NCI-H2196 treated with DMSO at 0.1 percent for 48 hours (cell line): ENCODE measurements at regions not wholly inside any gene's neighbourhood (a gene's known extent, or its start where the extent isn't known, plus 50 kb on each side); places are given as distances from the start of the nearest gene placed in this dataset.
"Not testable (repeated sequence)": the region's sequence is repeated elsewhere in the genome, so short reads cannot be mapped to it uniquely, and the experiment has no call there.

ENCODE experiments used
- DNase-seq: peaks from one replicate; lab custom pipeline; 2025; ENCODE audit not compliant: unreplicated experiment; lab: John Stamatoyannopoulos, UW

DNA sequence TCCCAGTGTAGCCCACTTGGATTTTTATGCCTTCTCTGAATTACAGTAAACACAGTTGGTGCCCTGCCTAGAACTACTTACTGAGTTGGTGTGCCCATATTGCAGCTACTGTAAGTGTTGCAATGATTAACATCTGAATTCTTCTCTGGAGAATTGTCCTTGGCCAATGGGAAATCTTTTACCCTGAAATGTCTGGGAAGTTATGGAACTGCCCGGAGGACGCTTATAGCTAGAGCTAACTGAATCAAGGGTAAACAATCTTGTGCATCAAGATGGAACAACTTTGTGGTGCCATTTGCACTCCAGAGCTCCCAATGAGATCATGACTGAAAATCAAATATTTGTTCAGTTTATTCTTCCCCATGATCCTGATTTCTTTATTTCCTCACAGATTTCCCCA, 246.7 kb upstream of the CBLB start:
- DNase-seq = no peak

DNA sequence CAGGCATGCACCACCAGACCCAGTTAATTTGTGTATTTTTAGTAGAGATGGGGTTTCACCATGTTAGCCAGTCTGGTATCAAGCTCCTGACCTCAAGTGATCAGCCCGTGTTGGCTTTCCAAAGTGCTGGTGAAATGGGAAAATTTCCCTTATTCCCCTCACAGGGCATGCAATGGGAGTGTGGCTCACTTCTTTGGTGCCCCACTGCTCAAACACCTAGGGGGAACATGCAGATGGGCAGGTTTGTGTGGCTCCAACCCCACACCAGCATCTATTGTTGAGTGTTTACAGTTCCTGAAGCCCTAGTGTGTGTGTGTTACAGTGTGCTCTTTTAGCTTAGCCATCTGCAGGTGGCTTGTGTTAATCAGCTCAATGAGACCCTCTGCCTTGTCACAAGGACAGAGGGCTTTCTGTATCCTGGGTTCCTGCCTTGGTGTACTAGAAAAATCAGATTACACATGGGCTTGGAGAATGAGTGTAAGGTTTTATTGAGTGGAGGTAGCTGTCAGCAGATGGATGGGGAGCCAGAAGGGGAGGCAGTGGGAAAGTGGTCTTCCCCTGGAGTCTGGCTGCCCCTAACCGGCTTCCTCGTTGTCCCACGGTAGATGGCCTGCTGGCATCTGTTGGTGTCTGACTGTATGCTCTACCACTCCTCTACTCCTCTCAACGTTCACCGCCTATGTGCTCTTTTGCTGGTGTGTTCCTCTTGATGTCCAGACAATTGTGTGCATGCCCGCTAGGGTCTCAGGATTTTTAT, 248.1 kb upstream of the CBLB start:
- DNase-seq = no peak

DNA sequence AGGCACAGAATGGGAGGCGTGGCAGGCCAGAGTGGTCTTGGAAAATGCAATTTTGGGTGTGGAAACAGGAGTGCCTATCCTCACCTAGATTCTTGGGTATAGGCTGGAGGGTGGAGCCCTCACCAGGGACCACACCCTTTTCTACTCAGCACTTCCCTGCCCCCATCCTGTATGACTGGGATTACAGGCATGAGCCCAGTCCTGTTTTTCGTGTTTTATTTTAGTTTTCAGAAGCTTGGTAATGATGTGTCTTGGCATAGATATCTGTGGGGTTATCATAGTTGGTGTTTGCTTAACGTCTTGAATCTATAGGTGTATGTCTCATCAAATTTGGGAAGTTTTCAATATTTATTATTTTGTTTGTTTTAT, 248.7 kb upstream of the CBLB start:
- no peak for DNase-seq

DNA sequence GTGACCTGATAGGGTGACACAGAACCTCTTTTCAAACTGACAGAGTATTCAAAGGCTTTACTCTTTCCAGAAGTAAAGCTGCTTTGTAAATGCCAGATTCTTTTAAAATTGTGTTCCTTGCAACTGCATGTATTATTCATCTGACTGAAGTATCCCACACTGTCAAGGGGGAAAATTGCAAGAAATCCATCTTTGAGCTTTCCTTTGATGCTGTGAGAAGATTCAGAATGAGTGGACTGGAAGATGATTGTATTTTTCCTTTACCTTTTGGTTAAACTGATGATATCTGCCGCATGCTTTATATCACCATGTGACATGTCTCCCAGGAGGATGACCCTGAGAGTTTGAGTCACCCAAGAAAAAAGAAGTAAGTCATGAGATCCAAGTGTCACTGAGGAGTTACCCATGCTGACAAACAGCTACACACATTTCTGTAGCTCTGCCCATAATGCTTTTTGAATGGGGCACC, 250.8 kb upstream of the CBLB start:
- no peak for DNase-seq

DNA sequence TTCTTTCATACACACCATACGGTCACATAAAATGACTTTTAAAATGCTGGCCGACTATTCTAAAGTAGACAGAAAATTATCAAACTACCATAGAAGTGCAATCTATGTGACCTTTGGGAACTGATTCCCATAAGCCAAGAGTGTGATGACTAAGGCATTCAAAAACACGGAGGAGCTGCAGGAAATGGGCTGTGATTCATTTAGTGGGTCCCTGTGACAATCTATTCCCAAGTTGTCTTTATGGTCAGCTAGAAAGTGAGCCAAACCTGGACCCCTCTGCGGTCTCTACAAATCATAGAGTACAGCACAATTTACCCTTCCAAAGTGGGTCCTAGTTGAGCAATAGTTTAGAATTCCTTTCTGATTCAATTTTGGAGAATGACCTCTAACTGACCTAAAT, 251.5 kb upstream of the CBLB start:
- DNase-seq = no peak

DNA sequence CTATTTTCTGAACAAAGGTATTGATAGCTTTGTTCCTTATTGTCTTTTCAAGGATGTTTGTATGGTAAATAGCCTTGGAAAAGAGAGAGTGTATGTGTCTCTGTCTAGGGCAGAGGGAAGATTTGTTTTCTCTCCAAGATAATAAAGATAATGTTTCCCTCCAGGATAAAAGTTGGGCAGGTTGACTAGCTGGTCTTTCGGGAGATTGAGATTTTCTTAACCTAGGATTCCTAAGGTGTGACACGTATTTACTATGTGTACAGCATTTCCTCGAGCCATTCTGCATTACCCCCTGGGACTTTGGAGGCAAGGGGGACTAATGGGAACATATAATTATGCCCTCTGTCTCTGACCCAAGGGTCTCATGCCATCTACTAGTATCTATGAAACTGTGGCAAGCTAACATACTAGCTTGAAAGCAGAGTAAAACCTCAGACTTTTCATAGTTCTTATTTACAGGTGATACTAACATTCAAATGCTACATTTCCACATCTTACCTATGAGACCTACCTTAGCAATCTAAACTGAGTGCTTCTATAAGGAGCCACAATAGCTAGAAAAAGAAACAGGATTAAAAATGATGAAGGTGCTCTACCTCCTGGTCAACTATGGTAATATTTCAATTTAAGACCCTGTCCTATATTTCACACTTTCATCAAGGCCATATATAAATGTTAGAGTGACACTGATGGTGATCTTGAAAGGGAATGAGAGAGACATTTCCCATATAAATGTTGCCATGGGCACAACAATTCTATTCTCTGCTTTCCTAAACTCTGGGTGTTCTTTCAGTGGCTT, 252.9 kb upstream of the CBLB start:
- DNase-seq = no peak

DNA sequence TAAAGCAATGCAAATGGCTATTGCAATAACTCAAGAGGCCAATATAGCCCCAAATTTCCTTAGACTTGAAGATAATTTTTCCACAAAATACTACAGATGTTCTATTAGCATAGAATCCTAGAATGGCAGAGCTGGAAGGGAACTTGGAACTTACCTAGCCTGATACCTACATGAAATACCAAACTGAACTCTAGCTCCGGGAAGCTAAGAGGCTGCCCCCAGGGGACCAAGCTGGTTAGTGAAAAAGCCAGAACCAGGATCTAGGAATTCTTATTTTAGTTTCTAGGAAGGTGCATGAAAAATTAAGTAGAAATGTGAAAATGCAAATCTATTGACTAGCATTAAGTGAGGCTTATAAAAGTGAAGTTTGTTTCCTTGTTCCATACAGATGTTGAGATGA, 256.0 kb upstream of the CBLB start:
- no peak for DNase-seq

DNA sequence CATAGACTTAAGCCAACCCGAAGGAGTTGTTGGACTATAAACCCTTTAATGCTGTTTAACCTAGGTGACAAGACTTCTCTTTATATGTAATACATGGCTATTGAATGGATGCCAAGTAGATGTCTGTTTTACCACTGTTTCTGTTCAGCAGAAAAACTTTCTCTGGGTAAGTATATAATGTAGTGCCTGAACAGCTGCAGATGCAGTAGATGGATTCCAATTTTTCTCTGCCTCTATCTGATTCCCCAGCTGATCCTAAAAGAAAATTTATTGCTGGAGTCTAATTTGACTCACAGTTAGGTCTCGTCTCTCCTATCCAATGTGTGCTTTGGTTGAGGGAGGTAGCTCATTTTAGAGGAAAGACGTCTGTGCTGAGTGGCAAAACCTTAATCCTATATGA, 256.5 kb upstream of the CBLB start:
- no peak for DNase-seq

DNA sequence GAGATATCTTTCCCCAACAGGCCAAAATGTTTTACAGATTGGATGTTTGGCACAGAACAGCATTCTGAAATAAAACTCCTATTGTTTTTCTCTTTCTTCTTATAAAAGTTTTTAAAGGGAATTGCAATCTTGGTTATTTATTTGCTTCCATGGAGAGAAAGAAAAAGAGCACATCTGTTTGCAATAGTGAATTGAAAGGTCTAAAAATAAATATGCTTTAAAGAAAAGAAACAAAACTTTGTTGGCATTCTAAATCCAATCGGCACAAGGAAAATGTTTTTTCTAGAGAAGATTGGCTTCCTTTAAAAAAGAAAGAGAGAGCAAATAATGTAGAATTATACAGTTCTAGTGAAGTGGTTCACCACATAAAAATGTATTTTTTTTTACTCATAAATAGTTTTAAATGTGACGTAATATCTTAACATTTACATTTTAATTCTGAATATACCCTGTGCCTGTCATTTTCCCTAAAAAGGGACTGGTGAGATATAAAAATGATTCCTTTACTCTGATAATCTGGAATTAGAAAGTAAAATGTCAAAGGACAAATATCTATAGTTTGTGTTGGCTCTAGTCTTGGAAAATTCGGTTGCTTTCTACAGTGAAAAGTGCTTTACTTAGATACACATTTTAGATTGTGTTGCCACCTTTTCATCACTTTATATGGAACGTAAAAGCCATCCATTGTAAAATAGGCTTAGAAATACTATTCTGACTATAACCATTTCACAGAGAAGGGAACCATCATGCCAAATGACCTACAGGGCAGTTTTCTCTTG, 257.4 kb upstream of the CBLB start:
- no peak for DNase-seq

DNA sequence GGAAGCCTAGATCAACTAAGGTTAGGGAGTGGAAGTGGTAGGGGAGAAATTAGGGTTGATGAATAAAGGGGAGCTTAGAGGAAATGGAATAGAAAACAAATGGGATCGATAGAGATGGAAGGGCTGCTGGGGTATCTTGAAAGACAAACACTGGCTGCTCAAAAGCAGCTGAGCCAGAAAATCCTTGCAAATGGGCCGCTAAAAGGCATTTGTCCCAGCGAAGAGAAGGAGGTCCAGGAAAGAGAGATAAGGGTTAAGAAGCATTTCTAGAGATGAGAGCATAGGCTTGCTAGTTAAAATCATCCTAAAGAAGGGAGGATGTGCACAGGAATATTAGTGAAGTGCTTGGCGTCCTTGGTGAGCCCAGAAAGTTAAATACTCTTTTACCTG, 258.0 kb upstream of the CBLB start:
- no peak for DNase-seq

DNA sequence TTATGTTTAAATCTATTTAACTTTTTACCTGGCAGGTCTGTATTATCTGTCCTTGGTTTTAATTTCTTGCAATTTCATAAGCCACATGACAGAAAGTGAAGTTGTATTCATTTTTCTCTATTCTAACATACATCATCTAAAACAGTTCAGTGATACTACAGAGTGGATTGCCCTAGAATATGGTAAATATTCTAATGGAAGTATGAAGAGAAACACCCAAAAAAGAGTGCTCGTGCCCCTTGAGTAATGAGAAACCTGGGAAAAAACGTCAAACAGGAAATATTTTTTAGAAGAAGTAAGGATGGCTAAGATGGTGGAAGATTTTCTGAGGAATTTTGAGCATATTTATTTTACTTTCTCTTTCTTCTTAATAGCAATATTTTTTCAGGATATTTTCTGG, 261.1 kb upstream of the CBLB start:
- DNase-seq = no peak

DNA sequence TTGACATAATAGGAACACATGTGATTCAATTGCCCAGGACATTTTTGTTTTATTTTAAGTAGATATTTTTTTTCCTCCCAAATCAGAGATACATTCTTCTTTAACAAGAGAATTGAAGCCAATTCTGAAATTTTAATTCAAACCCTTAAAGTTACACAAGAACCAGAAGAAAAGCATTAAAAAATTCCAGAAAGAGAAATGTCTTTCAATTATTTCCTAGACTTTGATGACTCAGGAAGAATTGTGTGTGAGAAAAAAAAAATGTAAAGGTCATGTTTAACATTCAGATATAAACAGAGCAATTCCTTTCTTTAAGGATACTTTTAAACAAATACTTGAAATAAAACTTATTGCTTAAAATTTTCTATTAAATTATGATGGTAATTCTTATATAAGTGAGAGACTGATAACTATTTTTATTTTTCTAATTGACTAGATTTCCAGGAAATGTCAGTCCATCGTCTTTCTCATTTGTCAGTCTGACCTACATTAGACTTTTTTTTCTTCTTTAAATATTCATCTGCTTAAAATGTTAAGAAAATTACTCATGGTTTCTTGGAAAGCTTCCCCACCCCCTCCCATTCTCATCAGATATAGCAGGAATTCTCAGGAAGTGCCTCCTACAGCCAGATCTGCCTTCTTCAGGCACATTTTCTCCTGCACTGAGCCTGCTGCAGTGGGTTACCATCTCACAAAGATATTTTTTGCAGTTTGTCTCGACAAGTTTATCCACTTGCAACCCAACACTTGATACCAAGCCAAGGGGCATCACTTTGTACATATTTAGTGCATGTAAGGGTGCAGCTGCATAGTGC, 261.8 kb upstream of the CBLB start:
- no peak for DNase-seq

DNA sequence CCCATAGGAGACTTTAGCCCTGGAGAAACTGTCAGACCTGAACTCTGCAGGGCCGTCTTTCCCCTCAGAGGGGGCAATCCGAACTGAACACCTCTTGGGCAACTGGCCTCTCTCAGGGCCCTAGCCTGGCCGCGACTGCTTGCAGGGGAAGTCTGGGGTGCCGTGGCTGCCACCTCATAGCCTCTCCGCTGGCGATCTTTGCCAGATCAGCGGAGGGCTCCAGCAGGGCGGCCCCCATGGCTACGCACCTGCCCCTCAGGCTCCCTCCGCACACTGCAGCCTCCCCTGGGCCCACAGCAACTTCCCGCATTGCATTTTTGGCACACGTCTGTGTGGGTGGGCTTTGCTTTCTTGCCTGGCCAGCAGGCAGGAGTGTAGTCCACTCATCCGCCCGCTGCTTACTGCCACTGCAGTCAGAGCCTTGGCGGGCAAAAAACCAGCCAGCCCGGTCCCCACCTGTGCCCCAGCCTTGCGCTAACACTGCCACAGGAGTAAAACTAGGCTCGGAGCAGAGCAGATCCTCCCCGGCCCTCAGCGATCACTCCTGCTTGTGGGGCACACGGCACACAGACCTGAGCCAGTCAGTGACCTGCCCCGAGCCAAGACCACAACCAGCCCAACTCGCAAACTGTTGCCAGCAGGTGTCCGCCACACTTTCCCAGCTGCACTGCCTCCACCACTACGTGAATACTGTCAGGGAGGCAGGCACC, 266.8 kb upstream of the CBLB start:
- no peak for DNase-seq

DNA sequence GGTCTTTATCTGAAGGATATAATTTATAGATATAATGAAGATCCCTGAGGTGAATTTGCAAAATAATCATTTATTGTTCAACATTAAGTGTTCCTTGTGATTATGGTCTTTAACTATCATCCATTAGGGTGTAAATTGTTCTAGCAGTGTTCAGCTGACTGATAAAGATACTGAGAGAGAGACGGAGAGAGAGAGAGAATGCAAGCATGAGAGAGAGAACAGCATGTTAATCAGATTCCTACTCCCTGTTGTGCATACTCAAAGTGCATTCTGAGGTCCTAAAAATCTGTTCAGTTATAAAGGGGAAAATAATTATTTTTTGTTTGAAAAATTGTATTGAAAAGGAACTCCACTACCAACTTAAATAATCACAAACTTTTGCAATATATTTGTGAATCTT, 271.0 kb upstream of the CBLB start:
- DNase-seq = no peak

DNA sequence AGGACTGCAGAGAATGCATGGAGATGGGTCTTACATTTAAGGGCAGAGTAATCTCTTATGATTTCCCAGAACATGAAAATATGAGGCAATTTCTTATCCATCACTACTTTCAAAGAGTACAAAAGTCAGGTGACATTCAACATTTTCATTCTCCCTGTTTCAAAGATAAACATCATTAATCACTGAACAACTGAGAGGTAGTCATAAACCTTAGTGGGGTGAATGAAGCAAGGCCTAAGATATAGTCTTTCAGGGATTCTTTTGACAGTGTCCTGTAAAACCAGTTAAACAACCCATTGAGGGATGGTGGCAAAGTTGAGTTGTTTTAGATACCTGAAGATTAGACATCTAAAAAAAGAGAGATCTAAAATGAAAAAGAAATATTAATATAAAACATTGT, 271.6 kb upstream of the CBLB start:
- no peak for DNase-seq

DNA sequence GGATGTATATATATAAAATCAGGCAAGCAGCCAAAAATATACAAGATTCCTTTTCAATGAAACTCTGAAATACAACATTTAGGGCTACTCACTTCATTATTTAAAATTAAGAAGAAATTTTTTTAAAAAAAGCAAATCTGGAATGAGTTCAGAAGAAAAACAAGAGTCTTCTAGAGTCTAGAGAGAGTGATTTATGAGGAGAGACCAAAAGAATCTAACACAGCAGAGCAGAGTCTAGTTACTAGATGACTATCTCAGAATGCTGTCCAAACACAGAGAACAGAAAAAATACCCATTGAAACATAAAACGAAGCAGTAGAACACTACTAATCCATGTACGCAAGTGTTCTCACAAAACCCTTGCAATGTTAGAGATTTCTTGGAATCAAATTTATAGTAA, 275.2 kb upstream of the CBLB start:
- DNase-seq = no peak

DNA sequence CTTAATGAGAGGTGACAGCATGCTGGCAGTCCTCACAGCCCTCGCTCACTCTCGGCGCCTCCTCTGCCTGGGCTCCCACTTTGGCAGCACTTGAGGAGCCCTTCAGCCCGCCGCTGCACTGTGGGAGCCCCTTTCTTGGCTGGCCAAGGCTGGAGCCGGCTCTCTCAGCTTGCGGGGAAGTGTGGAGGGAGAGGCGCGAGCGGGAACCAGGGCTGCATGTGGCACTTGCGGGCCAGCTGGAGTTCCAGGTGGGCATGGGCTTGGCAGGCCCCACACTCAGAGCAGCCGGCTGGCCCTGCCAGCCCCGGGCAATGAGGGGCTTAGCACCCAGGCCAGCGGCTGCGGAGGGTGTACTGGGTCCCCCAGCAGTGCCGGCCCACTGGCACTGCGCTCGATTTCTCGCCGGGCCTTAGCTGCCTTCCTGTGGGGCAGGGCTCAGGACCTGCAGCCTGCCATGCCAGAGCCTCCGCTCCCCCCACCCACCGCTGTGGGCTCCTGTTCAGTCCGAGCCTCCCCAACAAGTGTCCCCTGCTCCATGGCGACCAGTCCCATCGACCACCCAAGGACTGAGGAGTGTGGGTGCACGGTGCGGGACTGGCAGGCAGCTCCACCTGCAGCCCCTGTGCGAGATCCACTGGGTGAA, 279.7 kb upstream of the CBLB start:
- DNase-seq = not testable (repeated sequence)

DNA sequence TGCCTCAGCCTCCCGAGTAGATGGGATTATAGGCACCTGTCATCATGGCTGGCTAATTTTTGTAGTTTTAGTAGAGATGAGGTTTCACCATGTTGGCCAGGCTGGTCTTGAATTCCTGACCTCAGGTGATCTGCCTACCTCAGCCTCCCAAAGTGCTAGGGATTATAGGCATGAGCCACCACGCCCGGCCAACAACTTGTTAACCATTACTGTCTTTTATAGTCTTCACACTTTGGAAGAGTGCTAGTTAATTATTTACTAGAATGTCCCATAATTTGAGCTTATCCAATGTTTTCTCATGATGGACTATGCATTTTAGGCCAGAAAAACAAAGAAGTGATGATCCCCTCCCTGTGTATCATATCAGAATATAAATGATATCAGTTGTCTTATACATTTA, 288.6 kb upstream of the CBLB start:
- DNase-seq = no peak

DNA sequence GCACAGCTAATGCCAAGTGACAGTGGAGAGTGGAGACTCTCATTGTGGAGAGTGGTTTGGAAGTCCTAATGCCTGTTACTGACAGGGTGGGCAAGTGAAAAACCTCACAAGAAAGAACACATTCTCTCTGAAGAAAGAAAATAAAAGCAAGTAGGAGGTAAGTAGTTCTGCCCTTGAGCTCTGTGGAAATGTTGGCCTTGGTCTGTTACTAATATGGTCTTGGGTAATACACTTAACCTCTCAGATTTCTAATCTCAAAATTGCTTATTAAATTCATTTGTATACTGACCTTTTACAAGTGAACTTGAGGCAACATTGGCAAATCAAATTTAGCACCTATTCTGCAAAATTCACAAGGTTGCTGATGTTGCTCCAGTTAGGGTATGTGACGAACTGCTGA, 291.6 kb upstream of the CBLB start:
- DNase-seq = no peak

DNA sequence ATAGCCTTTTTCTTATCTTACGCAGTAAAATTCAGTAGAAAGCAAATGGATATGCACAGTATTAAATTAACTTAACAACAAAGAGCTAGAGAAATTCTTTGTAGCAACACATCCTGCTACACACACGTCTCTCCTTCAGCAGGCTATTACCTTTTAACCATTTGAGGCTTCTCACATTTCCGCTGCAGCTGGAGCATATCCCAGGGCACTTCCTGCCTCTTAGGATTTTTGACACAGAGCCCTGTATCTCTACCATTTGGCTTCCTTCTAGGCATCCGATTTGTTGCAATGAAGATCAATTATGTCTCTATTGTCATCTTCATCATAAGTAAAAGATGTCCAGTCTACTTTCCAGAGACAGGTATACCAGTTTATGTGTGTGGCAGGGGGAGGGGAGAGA, 292.4 kb upstream of the CBLB start:
- no peak for DNase-seq
